Thyroid gland (tissue), 4 donors: ENCODE measurements at regions not wholly inside any gene's neighbourhood (a gene's known extent, or its start where the extent isn't known, plus 50 kb on each side); places are given as distances from the start of the nearest gene placed in this dataset.

ENCODE experiments used
- POLR2A ChIP-seq, 2 donors: fragments of 450-650 bp; IDR thresholded peaks; one replicate each; pipeline ENCODE4 v1.6.1; 2017; ENCODE audit warnings: antibody characterized with exemption in 2 of 2, mild to moderate bottlenecking in 2 of 2, moderate library complexity in 1 of 2
- TF ChIP-seq, protein P1 (sequence below), 6 experiments: fragments of 200-600 bp in 3 of 6; fragments of 450-650 bp in 3 of 6; sonication (generic) in 3 of 6; IDR thresholded peaks; one replicate each; pipeline ENCODE4 v1.5.1; 2016 to 2019; ENCODE audit warnings: antibody characterized with exemption in 6 of 6, mild to moderate bottlenecking in 2 of 6, inconsistent platforms in 1 of 6, moderate library complexity in 1 of 6

- TF ChIP-seq, protein P1, sequence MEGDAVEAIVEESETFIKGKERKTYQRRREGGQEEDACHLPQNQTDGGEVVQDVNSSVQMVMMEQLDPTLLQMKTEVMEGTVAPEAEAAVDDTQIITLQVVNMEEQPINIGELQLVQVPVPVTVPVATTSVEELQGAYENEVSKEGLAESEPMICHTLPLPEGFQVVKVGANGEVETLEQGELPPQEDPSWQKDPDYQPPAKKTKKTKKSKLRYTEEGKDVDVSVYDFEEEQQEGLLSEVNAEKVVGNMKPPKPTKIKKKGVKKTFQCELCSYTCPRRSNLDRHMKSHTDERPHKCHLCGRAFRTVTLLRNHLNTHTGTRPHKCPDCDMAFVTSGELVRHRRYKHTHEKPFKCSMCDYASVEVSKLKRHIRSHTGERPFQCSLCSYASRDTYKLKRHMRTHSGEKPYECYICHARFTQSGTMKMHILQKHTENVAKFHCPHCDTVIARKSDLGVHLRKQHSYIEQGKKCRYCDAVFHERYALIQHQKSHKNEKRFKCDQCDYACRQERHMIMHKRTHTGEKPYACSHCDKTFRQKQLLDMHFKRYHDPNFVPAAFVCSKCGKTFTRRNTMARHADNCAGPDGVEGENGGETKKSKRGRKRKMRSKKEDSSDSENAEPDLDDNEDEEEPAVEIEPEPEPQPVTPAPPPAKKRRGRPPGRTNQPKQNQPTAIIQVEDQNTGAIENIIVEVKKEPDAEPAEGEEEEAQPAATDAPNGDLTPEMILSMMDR (IDR thresholded peaks at IDR 0.05): no peak
- no peak for TF ChIP-seq POLR2A (IDR thresholded peaks at IDR 0.05)
These were observed 62.0 kb upstream of the ARHGAP42 start for GRCh38 chr11:100625041-100625440.
